ENCODE measurements at regions not wholly inside any gene's neighbourhood (a gene's known extent, or its start where the extent isn't known, plus 50 kb on each side); places are given as distances from the start of the nearest gene placed in this dataset.
A peak's percentile ranks its signal among the peaks of the same experiment; 100 is the strongest.

DNA sequence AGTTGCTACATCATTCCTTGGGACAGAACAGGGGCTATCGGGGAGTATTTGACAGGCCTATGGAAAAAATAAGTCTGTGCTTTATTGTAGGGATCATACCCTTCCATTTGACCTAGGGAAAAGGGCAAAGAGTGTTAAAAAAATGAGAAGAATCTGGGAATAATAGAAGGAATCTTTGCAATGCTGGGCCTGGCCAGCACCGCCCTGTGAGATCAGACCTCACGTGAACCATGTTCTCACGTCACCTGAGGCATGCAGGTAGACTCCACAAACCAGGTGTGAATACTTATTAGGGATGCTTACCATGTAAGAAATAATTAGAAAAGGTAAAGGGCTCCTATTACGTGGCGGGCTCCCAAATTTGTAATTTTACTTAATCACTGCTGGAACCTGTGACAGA is 177.5 kb upstream of the GATA6 start:
- intact Hi-C loops (cut with DNase I): no loop called here
- DNase-seq: no peak

DNA sequence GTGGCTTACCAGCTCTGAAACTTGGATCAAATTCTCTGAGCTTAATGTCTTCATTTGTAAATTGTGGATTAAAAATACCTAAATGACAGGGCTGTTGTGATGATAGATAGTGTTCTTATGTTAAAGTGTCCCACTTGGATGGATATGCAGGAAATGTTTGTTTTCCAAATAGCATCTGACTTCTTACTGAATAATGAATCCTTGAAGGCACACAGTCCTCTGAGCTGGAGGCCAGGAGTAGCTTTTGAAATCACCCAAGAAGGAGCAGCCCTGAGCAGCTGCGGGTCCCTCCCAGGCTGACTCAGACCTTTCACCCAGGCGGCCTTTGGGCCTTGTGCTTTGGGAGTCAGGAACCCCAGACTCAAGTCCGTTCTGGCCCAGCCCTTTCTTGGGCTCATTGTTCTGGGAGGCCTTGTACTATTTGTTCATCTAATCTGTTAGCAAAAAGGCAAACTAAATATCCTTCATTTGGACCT is 173.0 kb upstream of the GATA6 start:
- intact Hi-C loops (cut with DNase I): no loop called here
- no peak for DNase-seq

DNA sequence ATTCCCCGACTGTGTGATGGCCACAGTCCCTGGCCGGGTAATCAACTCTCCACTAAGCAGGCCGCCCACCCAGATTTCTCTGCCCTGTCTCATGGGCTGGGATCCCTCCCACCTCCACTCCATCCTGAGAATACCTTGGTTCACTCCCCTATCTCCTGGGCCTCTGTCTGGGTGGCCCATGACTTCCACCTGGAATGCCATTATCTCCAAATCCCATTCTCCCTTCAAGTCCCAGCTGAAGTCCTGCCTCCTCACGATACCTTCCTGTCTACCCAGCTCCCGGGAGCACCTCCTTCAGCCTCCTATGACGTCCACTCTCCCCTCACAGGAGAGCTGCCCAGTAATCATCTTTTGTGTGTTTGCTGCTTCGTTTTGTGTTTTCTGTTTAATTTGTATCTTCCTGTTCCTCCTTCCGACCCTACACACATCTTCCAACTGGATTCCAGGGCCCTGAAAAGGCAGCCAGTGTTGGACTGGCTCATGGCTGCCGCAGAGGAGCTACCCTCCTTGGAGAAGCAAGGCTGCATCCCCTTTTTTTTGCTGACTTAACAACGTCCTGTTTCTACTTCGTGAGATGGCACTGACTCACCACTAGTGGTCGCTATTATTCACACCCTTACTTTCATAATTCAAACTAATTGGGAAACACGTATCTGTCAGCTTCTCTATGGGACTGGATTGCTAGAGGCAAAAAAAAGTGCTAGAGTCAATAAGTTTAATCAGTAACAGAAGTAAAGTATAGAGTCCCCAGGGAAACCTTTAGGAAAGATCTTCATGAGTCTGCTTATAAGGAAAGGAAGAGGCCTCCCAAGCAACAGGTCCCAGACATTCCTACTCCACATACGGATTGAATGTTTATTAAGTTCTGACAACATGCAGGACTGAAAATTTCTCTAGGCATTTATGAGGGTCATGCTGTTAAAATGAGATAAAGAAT is 171.9 kb upstream of the GATA6 start:
- DNase-seq: no peak
- intact Hi-C loops (cut with DNase I): no loop called here

DNA sequence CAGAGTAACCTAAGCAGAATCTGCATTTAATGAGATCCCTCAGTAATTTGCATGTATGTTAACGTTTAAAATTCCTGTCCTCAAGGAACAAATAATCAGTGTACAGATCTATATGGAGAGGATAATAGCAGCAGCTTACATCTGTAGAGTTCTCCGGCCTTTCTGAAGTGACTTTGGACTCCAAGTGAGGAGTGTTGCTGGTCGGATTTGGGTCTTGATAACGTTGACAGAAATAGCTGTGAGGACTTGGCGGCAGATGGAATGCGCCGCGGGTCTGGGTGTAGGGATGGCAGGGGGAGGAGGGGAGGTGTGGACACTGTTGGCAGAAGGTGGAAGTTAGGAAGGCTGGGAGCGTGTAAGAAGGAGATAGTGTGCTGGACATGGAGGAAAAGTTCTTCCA is 170.9 kb upstream of the GATA6 start:
- DNase-seq: no peak
- intact Hi-C loops (cut with DNase I): no loop called here

DNA sequence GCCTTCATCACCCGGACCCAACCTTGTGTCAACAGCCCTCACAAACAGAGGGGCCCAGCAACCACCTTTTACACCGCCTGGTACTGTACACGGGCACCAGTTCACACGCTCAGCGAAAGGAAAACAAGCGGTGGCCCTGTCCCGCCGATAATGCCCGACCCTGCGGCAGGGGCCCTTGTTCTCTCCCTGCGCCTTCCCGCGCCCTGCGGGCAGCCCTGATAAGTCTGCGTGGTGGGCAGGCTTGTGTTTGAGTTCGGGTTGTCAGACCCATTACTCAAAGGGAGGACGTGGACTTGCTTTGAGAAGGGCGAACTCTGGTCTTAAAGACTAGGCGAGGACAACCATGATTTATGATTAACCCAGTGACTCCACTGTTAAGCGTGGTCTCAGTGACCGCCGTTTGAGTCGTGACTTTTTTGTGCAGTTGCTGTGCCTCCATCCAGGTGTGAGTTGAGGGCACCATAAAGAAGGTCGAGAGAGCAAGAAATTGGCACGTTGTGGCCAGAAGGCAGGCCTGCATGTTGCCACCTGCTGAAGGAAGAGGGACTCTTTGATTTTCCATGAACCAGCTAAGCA is 167.4 kb upstream of the GATA6 start:
- DNase-seq: no peak
- intact Hi-C loops (cut with DNase I): no loop called here

DNA sequence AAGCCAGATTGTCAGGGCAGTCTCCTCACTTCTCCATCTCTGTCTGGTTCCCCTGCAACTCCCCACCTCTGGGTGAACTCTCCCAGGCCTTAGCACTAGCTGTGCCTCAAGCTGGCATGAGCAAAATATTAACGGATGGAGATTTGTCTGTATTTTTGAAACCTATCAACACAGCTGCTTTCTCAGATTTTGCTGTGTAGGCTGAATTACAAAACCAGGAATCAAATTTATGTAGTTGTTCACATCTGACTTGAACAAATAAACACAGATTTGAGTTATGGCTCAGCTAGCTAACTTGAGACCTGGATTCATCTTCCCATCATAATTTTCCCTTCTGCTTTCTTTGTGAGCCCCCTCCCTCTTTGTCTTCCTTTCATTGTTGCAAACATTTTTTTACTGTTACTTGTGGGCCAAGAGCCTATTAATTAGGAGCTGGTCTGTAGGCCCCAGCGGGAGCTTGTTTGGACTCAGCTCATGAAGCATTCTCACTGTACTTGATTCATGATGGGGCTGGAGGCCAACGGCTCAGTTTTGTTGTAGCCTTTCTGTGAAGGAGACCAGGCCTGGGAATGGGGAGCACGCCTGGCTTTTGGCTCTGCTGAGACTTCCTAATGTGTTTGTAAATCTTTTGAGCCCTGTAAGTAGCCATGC is 164.1 kb upstream of the GATA6 start:
- intact Hi-C loops (cut with DNase I): no loop called here
- peak in 1 of 10 donors; percentile 22 for DNase-seq

DNA sequence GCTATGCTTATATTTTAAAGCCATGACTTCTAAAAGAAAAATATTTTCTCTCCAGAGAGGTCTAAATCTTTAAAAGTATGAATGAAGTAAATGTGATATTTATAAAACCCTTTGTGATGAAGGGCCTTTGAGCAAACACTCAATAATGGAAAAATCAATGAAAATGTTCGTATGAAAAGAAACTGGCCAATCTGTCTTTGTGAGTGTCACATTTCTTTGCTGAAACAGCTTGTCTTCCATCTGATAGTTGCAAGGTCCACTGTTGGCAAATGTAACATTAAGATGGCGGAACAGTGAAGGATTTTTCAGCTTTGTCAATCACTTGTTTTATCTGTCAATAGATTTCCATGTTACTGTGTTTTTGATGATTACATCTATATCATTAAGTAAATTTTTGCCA is 162.9 kb upstream of the GATA6 start:
- intact Hi-C loops (cut with DNase I): no loop called here
- DNase-seq: no peak

DNA sequence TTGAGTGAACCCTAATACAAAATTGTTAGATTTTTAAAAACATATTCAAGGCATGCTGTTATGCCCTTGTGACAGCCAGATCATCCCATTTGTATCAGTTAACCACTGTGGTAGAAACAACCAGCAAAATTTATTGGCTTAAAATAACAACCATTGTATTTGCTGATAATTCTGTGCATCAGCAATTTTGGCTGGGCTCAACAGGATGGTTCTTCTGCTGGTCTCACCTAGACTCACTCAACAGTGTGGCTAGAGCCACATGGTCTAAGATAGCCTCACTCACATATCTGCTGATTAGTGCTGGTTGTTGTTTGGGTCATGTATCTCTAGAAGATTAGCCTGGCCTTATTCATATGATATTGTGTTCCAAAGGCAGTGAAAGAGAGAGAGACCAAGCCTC is 160.1 kb upstream of the GATA6 start:
- no peak for DNase-seq
- intact Hi-C loops (cut with DNase I): no loop called here

DNA sequence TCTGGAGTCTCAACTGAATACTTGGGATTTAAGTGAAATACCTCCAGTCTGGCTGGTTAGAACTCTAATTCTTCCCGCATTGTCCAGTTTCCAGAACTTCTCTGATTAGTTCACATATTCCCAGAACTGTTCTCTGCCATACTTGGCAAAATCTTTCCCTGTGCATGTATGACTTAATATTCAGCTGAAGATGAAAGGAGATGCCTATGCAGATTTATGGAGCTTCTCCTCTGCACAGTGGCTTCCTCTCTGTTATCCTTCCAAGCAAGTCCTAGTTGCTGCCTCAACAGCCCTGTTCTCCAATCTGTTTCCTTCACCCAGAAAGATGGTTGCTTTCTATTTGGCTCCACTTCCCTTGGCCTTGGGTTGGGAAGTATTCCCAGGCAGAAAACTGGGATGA is 155.4 kb upstream of the GATA6 start:
- DNase-seq: no peak
- intact Hi-C loops (cut with DNase I): no loop called here

DNA sequence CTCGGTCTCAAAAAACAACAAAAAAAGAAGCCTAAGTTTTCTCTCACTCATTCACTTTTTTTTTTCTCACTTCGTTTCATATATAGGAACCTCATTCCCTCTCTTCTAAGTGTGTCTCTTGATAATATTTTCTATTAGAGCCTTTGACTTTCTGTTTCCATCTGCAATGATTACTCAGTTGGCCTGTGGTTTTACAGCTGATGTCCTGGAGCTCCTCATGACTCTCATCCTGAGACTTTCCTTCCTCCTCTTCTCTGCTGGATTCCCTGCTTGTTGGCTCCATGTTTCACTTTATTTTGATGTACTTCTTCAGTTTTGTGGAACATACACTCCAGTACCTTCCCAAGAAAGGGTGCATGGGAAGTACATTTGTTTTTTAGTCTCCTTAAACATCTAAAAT is 154.2 kb upstream of the GATA6 start:
- no peak for DNase-seq
- intact Hi-C loops (cut with DNase I): no loop called here

DNA sequence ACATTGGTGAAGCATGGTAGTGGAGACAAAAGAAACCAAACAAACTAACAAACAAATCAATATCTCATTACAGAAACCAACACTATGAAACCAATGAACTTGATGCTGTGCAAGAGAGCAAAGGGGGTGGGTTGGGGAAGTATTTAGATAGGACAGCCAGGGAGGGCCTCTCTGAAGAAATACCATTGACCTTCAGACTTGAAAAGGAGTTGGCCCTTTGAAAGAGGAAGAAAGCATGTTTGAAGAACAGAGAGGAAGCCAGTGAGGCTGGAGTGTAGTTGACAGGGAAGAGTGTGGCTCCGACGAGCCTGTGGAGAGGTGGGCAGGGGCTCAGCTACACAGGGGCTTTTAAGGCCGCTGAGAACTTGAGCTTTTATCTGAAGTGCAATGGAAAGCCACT is 151.0 kb upstream of the GATA6 start:
- no peak for DNase-seq
- intact Hi-C loops (cut with DNase I): no loop called here

DNA sequence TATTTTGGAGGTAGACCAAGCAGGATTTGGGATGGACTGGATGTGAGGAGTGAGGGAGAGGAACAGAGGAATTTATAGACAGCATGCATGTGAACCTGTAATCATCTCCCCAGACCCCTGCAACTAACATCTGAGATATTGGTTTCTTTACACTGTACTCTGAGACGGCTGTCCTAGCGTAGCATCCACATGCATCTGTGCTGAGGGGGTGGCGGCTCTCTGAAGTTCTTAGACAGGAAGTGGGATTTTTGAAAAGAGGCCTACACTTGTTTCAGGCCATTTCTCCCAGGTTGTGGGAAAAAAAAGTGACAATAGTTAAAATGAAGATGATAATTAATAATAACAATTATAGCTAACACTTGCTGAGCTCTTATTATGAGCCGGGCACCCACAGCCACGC is 150.2 kb upstream of the GATA6 start:
- DNase-seq: no peak
- intact Hi-C loops (cut with DNase I): no loop called here

DNA sequence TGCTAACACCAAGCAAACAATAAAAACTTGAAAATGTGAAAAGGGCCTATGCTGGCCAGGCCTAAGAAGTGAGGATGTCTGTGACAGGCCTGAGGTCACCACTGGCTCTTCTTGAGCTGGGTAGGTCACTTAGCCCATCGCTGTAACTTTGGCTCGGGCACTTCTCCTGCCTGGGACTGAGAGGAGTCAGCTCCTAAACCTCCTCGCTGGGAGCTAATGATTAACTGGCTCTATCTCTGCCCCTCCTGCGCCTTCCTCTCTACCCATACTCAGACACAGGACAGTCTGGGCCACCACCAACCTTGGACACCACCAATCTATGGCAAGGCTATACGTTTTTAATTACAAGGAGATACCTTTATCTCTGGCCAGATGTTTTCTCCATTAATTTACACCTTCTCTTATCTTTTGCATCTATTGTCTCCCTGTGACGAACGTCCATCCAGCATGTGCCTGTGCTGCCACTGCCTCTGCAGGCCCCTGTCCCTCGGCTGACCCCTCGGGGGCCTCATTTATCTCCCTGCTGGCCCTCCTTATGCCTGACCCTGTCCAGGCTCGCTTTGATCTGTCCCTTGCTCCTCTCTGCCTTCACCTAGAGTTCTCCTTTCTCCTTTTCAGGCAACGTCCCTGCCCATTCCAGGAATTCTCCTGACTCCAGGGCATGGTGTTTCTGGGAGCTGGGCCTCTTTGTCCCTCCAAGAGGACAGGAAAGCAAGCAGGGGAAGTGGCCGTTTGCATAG is 149.1 kb upstream of the GATA6 start:
- no peak for DNase-seq
- intact Hi-C loops (cut with DNase I): no loop called here

DNA sequence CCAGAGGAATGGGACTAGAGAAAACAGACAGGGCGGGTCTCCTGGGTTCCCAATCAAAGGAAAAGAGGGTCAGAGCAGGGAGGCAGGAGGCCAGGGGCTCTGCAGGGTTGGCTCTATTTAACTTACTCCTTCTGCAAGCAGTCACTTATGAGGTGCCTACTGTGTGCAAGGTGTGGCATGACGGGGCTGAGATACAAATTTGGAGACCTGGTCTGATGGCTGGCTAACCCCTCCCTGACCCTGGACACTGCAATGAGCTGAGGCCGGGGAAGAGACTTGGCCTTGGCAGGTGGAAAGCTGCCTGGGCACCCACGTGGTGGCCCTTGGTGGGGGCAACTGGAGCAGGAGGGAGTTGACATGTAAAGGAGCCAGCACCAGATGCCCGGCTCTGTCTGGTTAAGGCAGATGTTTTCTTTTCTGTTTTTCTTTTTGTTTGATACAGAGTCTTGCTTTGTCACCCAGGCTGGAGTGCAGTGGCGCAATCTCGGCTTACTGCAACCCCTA is 148.5 kb upstream of the GATA6 start:
- intact Hi-C loops (cut with DNase I): no loop called here
- no peak for DNase-seq

DNA sequence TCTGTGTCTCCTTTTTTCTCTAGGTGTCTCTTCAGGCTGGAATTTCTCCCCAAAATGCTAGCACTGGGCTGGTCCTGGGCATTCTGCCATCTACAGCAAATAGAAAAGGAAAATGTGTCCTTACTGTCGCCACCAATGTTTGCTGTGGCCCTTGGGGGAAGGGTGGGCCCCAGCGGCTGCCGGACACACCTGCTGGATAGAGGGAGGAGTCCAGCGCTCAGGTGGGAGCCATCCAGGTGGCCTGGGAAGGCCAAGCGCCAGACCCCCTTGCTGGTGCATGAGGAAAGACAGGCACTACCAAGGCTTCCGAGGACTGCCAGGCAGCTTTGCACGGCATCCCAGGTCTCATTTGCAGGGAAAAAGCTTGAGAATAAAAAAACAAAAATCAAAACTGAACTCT is 147.7 kb upstream of the GATA6 start:
- intact Hi-C loops (cut with DNase I): no loop called here

DNA sequence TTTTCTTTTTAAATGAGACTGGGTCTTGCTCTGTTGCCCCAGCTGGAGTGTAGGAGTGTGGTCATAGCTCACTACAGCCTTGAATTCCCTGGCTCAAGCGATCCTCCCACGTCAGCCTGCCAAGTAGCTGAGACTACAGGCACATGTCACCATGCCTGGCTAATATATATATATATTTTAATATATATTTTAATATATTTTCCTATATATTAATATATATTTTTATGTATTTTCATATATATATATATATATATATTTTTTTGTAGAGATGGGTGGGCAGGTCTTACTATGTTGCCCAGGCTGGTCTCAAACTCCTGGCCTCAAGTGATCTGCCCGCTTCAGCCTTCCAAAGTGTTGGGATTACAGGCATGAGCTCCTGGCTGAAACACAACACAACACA is 144.5 kb upstream of the GATA6 start:
- DNase-seq: no peak
- intact Hi-C loops (cut with DNase I): no loop called here

More for the DNA sequence above, 147.7 kb upstream of the GATA6 start:
- DNase-seq: no peak

DNA sequence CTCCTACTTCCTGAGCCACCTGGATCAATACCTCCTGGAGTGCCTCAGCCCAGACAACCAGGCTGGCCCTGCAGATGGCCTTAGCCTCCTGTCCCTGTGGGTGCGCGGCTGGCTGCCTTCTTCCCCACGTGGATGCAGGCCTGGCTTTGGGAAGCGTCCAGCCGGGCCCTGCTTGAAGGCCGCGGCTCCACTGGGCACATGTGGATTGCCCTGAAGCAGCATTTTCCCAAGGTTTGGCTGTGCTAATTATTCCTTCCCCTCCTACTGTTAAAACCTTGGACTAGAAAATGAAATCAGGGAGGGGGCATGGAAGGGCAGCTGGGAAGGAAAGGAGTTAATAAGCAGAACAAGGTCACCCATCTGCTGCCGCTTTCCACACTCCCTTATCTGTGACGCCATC is 143.0 kb upstream of the GATA6 start:
- DNase-seq: no peak
- intact Hi-C loops (cut with DNase I): no loop called here

DNA sequence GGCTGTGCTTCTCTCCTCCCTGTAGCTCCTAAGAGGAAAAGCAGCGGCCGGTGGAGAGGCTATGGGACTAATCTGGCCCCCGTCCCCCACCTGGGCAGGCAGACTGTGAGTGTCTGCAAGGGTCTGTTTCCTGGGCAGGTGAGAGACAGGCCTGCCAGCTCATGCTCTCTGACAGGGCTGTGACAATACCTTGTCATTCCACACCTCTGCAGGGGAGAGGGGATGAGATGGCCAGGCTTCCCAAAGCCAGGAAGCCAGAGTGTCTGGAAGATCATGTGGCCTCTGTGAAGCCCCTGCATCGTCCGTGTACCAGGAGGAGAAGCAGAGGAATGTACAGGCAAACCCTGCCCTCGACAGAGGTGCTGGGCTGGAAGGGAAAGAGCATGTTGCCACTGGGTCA is 142.5 kb upstream of the GATA6 start:
- DNase-seq: no peak
- intact Hi-C loops (cut with DNase I): no loop called here

DNA sequence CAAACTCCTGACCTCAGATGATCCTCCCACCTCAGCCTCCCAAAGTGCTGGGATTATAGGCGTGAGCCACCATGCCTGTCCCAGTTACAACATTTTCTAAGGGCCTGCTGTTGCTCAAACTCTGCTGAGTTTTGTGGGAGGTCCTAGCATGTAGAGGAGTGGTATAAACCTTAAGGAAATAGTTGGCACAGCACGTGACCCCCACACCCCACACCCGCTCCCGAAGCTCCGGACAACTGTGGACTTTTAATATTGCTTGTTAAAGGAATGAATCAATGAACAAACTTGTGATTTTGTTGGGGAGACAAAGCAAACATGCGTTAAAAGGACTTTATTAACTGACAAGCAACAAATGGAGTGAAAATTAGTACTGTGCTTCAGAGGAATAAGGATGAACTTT is 137.8 kb upstream of the GATA6 start:
- no peak for DNase-seq
- intact Hi-C loops (cut with DNase I): no loop called here

DNA sequence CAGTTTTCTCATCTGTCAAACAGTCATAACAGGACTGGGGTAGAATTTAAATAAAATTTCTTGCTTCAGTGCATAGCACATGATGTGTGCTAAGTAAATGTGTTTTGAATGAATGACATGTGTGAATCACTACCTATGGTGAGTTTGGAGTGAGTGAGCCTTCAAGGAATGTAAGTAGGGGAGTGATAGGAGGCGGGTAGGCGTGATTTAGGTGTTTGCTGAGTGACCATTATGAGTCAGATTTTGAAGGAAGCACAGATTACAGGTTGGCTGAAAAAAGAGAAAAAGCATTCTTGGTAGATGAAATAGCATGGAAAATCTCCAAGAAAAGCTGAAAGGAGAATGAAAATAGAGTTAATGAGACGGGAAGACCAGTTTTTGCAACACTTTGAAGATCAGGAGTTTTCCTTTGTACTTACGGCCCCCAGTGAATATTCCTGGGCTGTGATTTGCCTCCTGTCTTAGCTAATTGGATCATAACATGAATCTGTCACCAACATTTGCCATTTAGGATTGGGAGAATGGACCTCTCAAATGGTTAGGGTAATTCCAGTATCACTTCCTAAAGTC is 136.9 kb upstream of the GATA6 start:
- intact Hi-C loops (cut with DNase I): no loop called here
- no peak for DNase-seq

DNA sequence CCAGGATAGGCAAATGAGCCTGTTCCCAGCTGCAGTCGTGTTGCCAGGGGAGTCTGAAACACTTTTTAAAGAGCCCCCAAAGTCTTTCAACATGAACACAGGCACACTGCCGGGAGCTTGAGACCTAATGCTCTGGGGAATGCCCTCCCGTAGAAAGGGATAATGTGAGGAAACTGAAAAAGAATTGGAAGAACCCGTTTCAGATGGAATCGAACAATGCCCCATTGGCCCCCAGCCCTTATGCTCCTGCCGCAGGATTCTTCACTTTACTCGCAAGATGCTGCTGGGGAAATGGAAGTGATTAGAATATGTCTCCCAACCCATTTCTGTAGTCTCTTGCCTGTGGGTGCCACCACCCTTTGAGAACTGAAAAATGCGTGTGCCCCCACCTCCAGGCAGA is 136.3 kb upstream of the GATA6 start:
- no peak for DNase-seq
- intact Hi-C loops (cut with DNase I): no loop called here

Data from posterior cingulate gyrus (tissue), 11 donors.